Esophagus muscularis mucosa (tissue), 4 donors: ENCODE measurements at regions not wholly inside any gene's neighbourhood (a gene's known extent, or its start where the extent isn't known, plus 50 kb on each side); places are given as distances from the start of the nearest gene placed in this dataset.

Source experiments
- EP300 ChIP-seq: sonication (generic); formaldehyde crosslinking; IDR thresholded peaks from one replicate; pipeline ENCODE4 v1.6.1; 2017; ENCODE audit warnings: antibody characterized with exemption
- POLR2A ChIP-seq: fragments of 450-650 bp; IDR thresholded peaks from one replicate; pipeline ENCODE4 v1.6.1; 2017; ENCODE audit warnings: antibody characterized with exemption, moderate library complexity, mild to moderate bottlenecking, low read depth
- POLR2AphosphoS5 ChIP-seq, 2 donors: sonication (generic); formaldehyde crosslinking; IDR thresholded peaks; one replicate each; pipeline ENCODE4 v1.6.1; 2017; ENCODE audit warnings: antibody characterized with exemption in 2 of 2
- TF ChIP-seq, protein P1 (sequence below), 3 experiments: fragments of 200-600 bp in 2 of 3; fragments of 450-650 bp in 1 of 3; sonication (generic) in 2 of 3; IDR thresholded peaks; one replicate each; pipeline ENCODE4 v1.5.1; 2017 to 2019; ENCODE audit warnings: antibody characterized with exemption in 3 of 3, mild to moderate bottlenecking in 2 of 3, moderate library complexity in 1 of 3

DNA sequence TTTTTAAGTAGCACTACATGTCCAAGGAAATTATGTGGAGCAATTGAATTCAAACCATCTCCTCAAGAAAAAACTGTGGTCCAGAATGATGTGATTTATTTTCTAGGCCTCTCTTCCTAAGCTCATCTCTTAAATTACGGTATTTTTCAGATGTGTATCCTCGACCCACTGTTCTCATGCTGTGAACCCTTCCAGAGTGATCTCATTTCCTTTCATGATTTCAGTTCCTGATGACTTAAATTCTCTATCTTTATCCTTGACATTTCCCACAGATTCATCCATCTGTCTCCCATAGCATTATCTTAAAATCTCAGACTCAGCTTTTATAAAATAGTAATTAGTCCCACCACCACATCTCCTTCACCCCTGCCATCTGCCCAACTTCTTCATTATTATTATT lies 117.6 kb upstream of the SPRY2 start:
- TF ChIP-seq POLR2A: no peak
- TF ChIP-seq EP300: no peak
- TF ChIP-seq, protein P1, sequence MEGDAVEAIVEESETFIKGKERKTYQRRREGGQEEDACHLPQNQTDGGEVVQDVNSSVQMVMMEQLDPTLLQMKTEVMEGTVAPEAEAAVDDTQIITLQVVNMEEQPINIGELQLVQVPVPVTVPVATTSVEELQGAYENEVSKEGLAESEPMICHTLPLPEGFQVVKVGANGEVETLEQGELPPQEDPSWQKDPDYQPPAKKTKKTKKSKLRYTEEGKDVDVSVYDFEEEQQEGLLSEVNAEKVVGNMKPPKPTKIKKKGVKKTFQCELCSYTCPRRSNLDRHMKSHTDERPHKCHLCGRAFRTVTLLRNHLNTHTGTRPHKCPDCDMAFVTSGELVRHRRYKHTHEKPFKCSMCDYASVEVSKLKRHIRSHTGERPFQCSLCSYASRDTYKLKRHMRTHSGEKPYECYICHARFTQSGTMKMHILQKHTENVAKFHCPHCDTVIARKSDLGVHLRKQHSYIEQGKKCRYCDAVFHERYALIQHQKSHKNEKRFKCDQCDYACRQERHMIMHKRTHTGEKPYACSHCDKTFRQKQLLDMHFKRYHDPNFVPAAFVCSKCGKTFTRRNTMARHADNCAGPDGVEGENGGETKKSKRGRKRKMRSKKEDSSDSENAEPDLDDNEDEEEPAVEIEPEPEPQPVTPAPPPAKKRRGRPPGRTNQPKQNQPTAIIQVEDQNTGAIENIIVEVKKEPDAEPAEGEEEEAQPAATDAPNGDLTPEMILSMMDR (IDR thresholded peaks at IDR 0.05): no peak
- TF ChIP-seq POLR2AphosphoS5 (IDR thresholded peaks at IDR 0.05): no peak
